Anterior cingulate cortex (tissue), 58 donors: ENCODE measurements at regions not wholly inside any gene's neighbourhood (a gene's known extent, or its start where the extent isn't known, plus 50 kb on each side); places are given as distances from the start of the nearest gene placed in this dataset.
A peak's percentile ranks its signal among the peaks of the same experiment; 100 is the strongest.
"Not testable (repeated sequence)": the region's sequence is repeated elsewhere in the genome, so short reads cannot be mapped to it uniquely, and the experiment has no call there.

Source experiments
- DNase-seq, 58 donors: peaks; one replicate each; lab custom pipeline; 2025; lab: John Stamatoyannopoulos, UW

DNA sequence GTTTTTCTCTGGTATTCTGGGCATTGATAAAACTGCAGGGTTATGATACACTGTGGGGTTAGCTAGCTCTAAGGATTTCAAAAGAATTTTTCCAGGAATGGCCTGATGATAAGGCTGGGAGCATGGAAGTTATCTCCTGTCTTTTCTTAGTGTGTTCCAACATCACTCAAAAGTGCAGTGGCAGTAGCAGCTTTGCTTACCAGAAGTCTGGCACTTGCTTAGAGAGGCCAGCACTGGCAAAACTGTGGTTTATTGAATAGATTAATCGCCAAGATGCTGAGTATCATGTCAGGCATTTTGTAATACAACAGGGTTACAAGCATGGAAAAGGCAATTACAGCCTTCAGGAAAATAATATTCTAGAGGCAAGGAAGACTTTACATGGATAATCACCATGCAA lies 719.5 kb upstream of the GJE1 start:
- no peak for DNase-seq

DNA sequence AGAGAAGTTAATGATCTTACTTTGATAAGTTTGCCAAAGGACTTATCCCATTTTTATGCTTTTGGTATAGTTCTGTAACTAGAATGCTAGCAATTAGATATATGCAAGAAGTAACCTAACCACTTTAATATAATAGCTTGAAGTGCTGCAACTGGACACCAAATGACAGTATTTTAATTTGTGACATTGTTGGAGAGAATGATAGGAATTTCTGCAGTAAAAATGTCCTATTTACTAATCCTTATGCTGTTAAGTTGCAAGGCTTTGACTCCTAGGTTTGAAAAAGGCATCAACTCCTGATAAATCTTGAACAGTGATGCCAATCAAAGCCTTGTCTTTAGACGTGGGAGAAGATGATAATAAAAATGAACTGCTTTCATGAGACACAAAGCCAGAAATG lies 726.0 kb upstream of the GJE1 start:
- DNase-seq, result no peak

DNA sequence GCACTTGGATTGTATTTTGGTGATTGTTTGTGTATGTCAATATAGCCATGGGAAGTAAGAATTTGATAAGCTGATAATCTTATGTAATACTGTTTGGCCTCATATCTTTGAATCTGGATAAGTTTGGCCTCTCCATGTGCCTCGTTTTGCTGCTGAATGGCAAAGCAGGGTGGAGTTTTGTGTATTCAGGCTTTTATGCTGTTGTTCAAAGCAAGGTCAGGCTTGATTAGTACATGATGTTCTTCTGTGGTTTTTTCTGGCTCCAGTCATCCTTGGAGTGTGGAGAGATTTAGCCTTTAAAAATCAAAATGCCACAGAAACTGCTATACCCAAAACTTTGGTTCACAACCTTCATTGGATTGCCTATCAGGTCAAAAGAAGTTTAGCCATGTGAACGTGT lies 728.9 kb upstream of the GJE1 start:
- no peak for DNase-seq

DNA sequence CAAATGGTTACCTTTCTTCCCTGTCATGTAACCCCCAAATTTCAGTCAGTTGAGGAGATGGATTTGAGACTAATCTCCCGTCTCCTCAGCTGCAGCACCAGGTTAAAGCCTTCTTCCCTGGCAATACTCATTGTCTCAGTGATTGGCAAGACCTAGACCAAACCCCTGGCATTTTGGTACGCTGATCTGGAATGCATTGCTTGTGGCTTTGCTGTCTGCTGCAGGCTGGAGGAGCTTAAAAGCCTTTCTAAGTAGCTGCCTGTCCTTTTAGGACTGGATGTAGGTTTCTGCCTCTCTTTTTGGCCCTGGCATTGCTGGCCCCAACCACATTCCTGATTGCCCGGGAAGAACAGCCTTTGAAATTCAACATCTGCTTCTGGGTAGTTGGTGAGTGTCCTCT lies 729.6 kb upstream of the GJE1 start:
- DNase-seq, result peak in 1 of 58 donors; percentile 1

DNA sequence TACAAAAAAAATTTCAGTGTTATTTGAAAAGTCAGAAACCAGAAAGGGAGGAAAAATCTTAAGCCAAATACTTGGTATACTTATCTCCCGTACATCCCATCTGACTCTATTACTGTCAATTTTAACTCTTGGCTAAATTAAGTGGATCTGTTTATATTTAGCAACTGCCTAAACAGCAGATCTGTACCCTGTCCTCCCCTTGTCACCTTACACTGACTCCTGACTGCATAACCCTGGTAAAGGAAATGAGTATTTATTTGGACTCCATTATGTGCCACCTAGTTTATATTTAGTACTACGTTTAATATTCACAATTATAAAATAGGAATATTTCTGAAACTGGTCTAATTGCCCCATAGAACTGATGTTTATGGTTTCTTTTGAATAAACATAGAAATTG lies 730.2 kb upstream of the GJE1 start:
- no peak for DNase-seq

DNA sequence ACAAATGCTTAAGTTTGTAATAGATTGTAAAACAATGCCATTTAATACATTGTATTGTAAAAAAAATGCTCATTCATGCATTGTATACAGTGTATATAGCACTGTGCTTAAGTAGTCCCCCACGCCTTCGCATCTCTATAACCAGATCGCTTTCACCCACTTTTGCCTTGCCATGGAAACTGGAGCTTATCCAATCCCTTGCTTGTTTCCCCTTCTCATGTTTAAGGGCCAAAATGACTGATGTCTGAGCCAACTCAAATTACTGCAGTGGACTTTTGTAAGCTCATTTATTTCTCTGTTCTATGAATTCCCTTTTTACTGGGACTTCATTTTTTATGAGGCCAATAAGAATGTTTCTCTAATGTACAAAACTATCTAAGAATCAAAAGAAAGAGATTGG lies 730.9 kb upstream of the GJE1 start:
- DNase-seq, result peak in 13 of 58 donors; percentile 2 to 71 (median 15)

DNA sequence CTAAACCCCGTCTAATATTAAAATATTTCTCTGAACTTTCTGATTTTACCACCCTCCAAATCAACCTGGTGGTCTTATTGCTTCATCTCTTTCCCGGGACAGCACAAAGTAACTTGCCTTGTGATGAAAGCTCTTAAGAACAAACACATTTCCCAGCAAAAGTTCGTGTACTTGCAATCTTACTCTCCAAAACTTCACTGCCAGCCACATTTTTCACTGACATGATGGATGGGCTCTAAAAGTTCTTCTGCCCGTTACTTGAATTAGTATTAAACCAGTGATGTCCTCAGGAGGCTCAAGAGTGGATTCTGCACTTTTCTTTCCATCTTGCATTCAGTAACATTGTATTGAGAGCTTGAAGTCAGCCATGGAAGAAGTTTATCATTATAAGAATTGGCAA lies 731.6 kb upstream of the GJE1 start:
- no peak for DNase-seq

DNA sequence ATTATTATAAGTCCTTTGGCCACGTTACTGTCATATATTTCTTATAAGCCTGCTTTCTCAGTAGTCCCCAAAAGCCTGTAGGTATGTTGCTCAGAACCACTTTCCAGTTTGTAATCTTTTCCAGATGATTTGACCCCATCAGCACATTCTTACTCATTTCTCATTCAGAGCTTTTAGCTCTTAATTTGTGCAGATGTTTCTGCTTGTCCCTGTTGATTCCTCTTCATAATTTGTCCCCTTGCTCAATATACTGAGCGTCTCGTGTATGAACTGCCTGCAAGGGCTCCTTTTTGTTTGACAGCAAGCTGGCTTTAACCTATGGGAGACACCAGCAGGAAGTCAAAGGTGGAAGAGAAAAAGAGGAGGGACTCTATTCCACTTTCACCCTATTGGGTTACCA lies 733.8 kb upstream of the GJE1 start:
- DNase-seq, result no peak

DNA sequence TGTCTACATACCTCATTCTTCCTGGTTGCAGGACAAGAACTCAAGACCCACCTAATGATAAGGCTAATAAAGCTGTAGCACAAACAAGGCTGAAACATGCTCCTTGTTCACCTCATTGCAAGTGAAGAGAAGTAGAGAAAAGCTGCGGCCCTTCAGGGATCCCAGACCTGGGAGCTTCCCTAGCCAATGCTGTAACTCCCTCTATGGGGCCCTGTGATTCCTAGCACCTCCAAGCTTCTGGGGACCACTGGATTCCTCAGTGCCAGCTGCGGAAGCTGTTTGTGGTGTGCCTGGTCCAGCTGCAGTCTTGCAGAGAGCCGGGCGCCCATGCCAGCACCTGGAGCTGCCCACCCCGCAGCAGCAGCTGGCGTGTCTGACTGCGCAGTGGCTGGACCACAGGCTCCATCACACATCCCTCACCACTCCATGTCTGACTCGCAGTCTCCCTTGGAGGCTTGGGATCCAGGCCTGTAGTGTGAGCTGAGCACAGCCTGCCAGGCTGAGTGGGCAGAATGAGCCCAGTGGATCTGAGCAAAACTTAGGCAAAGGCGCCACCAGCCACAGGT lies 737.2 kb upstream of the GJE1 start:
- DNase-seq, result no peak

DNA sequence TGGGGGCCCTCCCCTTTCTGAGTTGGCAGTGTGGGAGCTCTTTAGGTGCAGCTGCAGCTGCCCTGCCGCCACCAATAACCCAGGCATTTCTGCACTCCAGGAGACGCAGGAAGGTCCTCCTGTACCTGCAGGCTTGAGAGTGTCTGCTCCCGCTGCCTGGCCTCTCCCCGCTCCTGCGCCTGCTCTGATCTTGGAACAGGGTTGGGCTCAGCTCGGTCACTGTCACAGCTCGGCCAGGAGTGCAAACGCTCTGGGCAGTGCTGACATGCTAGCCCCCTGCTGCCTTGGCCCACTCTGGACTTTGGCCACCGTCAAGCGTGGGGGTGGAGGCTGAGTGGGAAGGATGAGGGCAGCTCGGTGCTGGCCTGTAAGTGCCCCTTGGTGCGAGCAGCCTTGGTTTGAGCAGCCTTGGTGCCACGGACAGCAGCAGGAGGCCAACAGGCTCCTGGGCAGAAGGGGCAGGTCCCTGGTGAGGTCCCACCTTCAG lies 738.1 kb upstream of the GJE1 start:
- DNase-seq, result no peak

DNA sequence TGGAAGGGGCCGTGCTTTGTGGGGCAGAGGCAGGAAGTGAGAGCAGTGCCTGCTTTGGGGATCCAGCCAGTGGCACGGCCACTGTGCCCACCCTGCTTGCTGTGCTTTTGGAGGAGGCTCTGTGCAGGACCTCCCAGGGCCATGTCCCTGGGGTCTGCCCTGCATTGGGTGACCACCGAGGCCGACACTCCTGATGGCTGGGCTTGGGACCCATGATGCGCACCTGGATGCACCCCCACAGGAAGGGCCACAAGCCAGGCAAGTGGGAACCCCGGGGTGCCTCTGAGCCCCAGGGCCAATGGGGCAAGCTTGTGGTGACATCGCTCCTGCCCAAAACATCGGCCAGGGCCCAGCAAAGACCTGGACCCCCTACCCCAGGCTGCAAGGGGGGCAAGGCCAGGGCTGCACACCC lies 738.6 kb upstream of the GJE1 start:
- DNase-seq, result no peak

DNA sequence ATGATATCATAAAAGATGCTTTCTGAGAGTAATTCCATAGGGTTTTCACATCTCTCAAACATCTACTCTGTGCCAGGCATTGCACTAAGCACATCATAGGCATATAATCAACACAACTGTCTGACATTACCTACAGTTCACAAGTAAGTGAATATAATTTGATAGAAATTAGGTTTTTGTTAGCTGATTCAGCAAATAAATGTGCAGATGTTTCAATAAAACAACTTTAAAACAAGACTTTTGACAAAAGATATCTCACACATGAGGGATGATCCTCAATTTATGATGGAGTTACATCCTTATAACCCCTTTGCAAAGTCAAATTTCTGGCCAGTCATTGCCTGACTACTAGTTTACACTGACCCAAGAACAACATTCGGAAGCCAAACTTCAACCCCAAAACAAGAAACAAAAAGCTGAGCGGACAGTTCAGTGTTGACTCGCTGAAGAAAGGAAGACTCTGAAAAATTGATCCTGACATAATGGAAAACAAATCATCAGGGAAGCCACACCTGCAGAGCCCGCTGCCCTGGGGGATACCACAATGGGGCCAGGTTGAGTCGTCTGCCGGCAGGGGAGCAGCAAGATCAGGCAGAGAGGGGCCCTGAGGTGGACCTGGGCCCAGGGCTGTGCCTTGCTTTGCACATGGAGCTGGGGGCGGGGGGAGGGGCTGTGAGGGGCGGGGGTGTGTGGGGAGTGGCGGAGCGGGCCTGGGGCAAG lies 739.2 kb upstream of the GJE1 start:
- DNase-seq, result no peak

DNA sequence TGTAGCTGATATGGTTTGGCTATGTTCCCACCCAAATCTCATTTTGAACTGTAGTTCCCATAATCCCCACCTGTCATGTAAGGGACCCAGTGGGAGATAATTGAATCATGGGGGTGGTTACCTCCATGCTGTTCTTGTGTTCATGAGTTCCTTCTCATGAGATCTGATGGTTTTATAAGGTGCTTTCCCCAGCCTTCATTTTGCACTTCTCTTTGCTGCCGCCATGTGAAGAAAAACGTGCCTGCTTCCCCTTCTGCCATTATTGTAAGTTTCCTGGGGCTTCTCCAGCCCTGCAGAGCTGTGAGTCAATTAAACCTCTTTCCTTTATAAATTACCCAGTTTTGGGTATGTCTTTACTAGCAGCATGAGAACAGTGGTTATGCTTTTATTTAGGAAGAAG lies 741.6 kb upstream of the GJE1 start:
- not testable (repeated sequence) for DNase-seq

DNA sequence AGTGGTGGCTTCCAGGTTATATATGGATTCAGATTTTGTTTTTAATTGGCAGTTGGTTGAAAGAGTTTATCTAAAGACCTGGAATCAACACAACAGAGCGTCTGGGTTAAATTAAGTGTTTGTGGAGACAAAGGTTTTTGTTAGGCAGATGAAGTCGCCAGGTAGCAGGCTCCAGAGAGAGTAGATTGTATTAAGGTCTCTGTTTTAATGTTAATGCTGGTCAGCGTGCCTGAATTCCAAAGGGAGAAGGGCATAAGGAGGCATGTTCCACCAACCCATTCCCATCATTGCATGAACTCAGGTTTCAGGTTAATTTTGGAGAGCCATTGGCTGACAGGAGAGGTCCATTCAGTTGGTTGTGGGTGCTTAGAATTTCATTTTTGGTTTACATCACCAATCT lies 744.1 kb upstream of the GJE1 start:
- DNase-seq, result no peak

DNA sequence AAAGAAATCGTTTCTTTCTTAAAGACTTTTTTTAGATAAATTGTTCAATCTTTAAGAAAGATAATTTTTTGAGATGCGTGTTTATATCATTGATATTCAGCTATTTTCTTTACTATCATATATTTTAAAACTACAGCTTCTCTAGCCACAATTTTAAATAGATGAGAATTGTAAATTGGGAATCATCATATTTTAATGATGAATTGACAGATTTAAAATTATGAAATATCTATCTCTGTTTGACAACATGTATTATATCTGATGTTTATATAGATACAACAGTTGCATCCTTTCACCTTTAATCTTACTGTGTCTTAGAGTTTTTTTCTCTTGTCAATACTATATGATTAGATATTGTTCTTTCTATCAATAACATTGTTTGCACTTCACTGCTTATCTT lies 762.3 kb upstream of the GJE1 start:
- no peak for DNase-seq

DNA sequence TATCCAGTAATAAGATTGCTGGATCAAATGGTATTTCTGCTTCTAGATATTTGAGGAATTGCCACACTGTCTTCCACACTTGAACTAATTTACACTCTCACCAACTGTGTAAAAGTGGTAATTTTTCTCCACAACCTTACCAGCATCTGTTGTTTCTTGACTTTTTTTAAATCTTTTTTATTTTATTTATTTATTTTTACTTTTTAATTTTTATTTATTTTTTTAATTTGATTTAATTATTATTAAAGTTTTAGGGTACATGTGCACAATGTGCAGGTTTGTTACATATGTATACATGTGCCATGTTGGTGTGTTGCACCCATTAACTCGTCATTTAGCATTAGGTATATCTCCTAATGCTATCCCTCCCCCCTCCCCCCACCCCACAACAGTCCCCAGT lies 765.9 kb upstream of the GJE1 start:
- DNase-seq, result not testable (repeated sequence)

DNA sequence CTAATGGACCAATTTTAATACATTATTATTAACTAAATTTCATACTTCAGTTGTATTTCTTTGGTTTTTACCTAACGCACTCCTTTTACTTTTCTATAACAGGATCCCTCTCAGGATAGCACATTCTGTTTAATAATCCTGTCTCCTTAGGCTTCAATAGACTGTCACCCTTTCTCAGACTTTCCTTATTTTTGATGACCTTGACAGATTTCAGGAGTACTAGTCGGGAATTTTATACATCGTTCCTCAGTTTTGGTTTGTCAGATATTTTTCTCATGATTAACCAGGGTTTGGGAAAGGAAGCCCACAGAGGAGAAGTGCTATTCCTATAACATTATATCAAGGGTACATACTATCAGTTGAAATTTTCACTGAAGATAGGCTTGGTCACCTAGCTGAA lies 768.0 kb upstream of the GJE1 start:
- DNase-seq, result no peak

DNA sequence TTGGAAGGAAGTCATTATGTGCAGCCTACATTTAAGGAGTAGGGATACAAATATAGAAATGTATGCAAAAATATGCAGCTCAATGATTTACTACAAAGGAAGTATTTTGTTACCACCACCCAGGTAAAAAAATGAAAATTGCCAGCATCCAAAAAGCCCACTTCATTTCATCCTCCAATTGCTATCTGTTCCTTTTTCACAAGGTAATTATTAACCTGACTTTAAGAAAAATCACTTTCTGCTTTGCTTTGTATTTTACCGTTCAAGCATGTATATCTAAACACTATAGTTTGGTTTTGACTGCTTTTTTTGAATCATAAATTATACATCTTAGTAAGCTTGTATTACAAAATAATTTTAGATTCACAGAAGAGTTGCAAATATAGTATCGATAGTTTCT lies 768.5 kb upstream of the GJE1 start:
- DNase-seq, result no peak

DNA sequence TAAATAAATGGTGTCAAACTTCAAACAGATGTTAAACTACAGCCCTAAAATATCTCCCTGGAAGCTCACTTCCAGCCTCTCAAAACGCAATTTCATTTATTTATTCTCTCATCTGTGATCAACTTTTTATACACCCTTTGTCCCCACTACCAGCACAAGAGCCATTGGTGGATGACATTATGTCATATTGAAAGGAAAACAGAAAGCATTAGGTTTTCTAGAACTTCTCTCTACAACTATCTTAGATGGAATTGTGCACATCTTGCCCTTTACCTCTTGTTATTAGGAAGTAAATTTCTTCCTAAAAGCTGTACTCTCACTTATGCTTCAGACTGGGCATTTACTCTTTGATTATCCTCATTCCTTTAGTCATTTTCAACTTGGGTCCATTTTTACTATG lies 771.2 kb upstream of the GJE1 start:
- DNase-seq, result no peak

DNA sequence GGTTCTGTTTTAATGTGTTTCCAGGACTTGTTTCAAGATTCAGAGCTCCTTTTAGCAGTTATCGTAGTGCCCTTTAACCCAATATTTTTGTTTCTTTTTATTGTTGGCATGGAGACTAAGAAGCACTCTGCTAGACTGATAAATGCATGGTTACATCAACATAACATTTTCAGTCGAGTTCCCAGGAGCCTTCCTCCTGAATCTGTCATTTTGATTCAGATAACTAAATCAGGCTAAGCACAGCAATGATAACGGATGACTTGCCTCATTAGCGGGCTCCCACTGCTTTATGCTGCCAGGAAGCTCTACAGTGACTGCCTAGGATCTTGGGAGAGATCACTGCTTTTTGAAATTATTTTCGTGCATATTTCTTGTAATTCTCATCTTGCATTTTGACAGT lies 772.8 kb upstream of the GJE1 start:
- no peak for DNase-seq

DNA sequence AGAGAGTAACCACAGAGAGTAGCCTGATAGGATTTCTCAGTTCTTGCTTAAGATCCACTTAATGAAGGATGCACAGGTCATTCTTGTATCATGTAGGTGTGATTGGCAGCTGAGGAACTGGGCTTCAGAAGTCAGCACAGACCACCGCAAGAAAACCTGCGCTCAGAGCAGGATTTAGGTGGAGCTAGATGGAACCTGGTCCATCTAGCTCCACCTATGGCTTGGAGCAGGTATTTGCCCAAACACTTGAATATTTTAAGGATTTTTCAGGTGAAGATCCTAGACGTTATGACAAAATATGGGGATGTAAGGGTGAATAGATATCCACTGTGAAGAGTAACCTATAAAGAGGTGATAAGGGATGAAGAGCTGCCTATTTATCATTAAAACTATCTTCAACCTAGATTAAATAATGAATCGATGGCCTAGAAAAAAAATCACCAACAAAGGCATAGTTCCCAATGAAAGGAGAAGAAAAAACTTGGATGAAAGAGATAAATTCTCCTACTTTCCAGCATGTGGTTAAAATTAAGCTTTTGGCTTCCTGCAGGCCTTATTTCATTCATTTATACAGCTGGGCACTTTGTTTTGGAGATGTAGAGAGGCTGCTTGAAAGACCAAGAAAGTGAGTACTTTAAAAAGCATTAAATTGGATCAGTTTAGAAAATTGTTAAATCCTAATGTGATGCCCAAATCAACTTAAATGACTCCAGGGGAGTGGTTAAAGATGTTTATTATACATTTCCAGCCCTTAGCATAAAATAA lies 778.4 kb upstream of the GJE1 start:
- no peak for DNase-seq

DNA sequence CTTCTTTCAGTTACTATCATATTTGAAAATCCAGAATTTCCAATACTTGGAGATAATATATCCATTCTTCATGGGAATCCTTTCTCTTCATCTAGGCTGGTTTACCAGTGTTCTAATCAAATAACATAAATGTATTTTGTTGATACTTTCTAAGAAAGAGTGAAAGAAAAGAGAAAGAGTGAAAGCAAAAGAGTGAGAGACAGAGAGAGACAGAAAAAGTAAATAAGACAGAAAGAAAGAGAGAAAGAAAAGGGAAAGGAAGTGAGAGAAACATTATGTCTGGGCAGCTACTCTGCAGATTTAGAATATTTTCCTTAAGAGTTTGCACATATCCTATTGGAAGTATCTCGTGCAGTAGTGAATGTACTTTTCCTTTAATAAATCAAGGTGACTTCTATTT lies 781.0 kb upstream of the GJE1 start:
- no peak for DNase-seq
